ENCODE measurements at regions not wholly inside any gene's neighbourhood (a gene's known extent, or its start where the extent isn't known, plus 50 kb on each side); places are given as distances from the start of the nearest gene placed in this dataset.

GRCh38 chr6:133156689-133157088 is 84.5 kb upstream of the EYA4 start:
- no peak for TF ChIP-seq CTCF (IDR thresholded peaks at IDR 0.05; ENCODE audit: low read length)
- TF ChIP-seq EZH2 (IDR thresholded peaks at IDR 0.05; ENCODE audit: borderline replicate concordance, low read length) = no peak

Data from OCI-LY1 (cell line).